SIG-M5 treated with dmso at 0.1 percent for 504 hours (cell line): ENCODE measurements at regions not wholly inside any gene's neighbourhood (a gene's known extent, or its start where the extent isn't known, plus 50 kb on each side); places are given as distances from the start of the nearest gene placed in this dataset.

Experiments used
- DNase-seq: peaks from one replicate; lab custom pipeline; 2025; ENCODE audit not compliant: unreplicated experiment; lab: John Stamatoyannopoulos, UW

DNA sequence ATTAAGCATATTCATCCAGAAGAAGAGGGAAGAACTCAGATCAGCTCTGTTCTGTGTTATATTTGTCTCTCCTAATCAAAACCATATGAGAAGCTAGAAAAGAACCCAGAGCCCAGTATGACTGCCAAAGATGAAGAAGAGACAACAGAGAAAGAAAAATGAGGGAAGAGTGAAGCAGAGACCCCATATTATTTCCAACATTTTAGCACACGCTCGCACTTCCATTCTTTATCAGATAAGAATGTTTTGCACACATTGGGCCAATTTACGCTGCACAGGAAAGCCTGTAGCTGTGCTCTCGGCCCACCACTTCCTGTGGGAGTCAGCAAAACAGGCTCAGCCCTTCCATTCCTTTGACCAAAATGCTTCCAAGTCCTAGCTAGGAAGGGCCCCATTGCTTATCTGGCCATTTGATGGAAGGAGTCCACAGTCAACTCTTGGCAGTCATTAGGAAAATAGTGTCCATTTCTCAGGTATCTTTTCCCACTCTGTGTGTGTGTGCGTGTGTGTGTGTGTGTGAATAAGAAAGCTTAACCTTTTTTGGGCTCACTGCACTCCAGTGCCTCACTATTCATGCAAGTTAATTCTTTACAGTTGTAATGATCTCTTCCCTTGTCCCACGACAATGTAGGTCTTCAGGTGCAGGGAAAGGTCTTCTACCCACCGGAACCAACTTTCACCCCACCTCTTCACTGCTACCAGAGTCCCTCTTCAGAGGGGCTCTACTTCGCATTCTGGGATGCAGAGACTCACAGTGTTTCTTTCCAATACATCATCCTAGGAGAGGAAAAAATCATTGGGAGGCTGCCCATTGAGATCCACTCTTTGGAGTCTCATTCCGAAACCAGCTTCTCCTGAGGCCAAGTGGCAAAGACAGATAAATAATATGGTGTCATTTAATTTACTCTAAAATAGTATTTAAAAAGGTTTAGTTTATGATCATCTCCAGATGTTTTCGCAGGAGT, 237.5 kb downstream of the COG6 start:
- no peak for DNase-seq

DNA sequence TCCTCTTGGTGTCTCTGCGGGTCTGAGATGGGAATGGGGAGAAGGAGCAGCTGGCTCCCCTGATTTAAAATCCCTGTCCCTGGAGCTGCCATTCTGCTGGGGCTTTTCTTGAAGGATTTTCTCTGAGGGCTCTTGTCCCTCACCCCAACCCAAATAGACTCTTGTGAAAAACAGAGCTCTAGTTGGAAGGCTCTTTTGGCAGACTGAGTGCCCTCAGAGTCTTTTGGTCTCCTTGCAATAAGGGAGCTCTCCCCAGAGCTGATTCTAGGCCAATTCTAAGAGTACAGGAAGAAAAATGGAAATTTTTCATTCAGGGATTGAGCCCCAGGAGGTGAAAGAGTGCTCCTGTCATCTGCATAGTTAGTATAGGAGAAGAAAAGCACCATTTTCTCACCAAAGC, 238.3 kb downstream of the COG6 start:
- DNase-seq = no peak

DNA sequence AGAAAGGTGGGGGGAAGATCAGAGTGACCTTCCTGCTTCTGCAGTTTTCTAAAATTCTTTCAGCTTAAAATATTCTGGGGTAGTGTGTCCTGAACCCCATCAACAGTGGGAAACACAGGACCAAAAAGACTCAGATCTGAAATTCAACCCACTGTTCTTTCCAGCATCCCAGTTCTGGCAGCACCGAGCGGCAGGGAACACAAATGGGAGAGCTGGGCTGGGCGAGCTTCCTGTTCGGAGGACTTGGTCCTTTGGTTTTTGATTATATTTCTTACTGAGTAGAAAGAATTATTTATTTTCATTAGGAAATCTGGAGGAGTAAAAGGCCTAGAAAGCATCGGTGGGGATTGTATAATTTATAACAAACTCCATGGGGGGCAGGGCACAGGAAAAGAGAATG, 239.1 kb downstream of the COG6 start:
- DNase-seq = no peak

DNA sequence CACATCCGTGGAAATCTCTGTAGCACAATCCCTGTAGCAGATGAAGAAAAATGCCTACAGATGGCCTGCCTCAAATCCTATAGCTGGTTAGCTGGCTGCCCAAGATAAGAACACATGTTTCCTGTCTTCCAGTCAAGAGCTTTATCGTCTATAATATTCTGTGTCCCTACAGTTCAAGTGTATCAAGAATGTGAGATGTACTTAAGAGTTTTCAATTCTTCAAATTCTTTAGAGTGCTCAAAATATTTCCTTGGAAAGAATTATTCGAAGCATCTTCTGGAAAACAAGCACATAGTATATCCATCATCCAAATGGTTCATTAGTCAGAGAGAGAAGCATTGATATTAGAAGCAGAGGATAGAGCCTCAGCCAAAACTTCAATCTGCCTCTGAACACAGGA, 239.8 kb downstream of the COG6 start:
- DNase-seq = no peak

DNA sequence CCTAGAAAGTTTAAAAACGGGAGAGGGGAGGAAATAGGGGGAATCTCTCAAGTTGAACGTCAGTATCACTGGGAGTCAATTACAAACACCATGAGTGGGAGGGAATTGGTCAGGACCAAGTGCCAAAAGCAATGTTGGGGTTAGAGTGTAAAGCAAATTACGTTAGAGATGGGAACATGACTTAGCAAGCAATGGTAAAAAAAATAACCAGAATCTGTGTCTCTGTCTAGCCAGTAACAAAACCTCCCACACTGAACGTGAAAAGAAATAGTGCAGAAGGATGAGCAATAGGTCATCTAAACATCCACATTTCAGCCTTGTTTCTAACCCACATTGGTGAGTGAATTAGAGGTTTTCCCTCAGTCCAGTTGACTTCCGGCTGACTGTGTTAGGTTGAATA, 242.2 kb downstream of the COG6 start:
- DNase-seq = no peak

DNA sequence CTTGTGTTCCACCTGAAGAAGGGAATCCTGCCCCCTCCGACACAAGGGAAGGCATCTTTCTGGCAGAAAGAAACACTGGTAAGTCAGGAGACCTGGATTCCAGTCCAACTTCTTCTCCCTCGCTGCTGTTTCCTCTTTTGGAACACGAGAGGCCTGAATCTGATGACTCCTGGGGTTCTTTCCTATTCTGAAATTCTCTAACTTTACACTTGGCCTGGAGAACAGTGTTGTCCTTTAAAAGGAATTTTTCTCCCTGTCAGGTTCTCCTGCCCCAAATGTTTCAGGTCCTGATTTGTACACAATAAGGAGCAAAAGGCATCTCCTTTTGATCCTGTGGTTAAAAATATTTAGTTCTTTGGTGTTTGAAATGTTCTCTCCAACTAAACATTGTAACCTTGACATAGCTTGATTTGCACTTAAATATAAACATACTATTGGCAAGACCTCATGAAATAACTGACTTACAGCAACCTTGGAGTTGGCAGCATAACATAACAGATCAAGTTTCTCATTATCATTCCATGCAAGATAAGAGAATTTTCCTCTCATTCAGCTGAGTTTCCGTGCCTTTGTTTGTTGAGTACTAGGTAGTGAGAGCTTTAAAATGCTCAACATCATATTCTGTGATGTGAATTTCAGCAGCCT, 244.8 kb downstream of the COG6 start:
- no peak for DNase-seq

DNA sequence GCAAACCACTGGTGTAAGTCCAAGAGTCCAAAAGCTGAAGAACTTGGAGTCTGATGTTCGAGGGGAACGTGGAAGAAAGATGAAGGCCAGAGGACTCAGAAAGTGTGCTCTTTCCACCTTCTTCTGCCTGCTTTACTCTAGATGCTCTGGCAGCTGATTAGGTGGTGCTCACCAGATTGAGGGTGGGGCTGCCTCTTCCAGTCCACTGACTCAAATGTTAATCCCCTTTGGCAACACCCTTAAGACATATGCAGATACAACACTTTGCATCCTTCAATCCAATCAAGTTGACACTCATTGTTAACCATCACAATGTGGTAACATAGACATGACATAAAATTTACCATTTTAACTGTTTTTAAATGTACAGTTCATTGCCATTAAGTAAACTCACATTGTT, 249.5 kb downstream of the COG6 start:
- DNase-seq = no peak

DNA sequence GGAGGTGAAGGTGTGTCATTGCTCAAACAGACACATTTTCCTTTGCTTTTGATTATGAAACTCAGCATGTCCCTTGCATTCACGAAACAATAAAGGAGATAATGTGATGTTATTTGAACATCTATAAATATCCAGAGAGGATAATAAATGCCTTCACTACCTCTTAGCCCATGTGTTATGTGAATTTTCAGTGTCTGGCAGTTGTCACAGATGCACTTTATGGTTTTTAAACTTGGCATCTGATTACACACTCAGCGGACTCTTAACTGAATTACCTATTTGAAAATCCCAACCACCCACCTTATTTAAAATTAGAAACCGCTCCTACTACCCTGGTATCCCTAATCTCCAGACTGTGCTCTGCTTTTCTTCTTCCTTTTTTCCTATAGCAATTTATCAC, 254.2 kb downstream of the COG6 start:
- no peak for DNase-seq

DNA sequence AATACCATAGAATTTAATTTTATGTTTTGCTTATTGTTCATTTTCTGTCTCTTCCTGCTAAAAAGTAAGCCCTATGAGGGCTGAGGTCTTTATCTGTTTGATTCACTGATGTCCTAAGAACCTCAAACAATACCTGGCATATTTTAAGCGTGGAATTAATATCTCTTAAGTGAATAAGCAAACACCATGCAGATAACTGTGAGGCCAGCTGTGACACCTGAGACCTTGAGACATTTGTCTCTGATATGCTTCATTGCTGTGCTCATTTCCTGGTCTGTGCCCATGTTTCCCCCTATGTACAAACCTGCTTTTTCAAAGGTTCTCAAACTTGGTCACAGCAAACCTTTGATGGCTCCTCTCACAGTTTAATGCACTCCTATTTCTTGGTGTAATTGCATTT, 254.6 kb downstream of the COG6 start:
- no peak for DNase-seq

DNA sequence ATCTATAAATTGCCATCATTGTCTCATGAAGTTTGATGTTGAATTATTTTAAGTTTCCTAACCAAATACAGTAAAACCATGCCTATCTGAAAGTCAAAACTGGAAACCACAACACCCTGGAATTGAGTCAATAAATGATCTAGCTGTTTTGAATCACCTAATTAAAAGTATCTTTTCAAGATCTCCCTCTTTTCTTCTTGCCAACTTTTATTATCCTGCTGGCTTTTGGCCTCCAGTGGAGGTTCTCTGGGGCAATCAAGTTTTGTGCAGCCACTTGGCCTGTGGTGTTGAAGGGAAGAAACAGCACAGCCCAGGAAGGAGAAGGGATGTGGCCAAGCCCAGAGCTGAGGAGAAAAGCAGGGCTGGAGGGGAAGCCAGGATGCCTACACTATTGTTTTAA, 255.4 kb downstream of the COG6 start:
- no peak for DNase-seq

DNA sequence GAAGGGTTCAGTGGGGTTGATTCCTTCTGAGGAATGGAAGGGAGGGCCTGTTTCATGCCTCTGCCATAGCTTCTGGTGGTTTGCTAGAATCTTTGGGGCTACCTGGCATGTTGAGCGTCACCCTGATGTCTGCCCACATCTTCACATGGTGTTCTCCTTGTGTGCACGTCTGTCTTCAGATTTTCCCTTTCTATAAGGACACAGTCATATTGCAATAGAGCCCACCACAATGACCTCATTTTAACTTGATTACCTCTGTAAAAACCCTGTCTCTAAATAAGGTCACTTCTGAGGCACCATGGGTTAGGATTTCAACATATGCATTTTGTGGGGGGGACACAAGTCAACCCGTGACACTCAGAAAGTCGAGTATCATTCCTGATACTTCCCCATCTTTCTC, 257.9 kb downstream of the COG6 start:
- no peak for DNase-seq

DNA sequence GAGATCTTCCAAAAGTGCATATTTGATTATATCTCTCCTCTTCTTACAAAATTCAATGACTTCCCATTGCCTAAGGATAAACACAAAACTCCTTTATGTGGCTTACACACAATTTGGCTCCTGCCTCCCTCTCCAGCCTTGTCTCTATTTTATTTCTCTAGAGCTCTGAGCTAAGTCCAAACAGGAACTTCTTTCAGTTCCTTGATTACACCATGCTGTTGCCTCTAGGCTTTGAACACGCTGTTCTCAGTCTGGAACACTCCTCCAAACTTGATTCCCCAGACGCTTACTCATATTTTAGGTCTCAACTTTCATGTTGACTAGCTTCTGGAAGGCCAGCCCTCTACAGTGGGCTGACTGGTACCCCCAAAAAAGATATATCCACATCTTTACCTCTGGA, 258.5 kb downstream of the COG6 start:
- no peak for DNase-seq

DNA sequence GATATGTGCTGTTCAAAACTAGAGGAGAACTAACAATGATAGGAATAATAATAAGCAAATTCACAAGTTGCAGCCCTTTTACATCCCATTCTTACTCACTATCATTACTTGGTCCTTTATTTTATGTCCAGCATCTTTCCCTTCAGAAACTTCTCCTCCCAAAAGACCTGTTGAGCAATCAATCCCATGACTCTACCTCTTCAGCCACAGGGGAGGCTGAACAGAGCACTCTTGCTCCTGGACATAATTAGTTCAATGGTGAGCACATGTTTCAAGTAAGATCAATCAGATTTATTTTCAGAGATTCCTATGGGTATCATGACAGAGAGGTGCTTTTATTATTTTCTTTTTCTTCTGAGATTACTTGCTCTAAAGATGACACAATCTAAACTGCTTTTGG, 260.0 kb downstream of the COG6 start:
- no peak for DNase-seq

DNA sequence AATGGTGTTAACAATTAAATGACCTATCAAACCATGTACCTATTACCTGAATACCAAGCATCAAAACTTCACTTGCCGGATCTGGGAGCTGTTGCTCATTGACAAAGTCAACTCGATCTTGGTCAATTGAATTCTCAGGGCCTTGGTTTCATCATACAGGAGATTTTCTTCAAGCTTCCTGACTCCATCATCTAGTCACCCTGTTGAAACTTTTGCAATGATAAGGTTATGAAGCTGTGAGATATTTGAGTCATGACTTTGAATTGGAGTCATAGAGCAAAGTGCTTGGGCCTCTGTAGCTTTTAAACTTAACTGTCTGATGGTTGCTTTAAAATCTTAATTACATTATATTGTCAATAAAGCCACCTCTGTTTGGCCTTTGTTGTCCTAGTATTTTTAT, 260.9 kb downstream of the COG6 start:
- DNase-seq = no peak

DNA sequence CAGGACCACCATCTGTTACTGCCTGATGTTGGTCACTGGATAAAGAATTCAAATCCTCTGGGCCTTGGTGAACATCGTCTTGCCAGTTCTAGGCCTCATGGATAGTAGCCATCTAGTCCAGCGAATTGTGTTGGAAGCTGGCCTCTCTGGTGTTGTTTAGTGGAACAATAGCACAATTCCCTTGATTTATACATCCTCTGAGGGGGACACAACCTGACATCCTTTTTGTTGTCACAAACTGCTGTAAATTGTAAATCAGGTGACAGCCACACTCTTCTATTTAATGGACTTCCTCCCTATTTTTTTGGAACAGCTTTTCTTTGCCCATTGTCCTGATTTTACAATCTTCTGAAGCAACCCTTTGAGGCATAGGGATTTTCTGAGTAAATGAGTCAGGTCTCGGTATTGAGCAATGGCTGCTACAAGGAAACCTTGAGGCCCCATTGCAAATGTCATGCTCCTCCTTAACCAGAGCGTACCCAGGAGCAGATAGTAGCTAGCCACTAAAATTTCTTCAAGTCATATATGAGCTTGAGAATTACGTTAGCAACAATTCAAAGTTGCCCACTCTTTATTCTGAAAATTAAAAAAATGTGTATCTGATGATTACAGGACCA, 263.3 kb downstream of the COG6 start:
- peak; percentile 7 for DNase-seq

DNA sequence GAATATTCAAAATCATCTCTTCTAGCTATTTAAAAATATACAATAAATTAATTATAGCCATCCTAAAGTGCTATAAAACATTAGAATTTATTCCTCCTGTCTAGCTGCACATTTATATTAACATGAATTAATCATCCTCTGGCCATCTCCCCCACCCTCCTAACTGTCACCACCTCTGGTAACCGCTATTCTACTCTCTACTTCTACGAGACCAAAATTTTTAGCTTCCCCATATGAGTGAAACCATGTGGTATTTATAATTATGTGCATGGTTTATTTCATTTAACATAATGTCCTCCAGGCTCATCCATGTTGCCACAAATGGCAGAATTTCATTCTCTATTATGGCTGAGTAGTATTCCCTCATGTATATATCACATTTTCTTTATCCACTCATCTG, 265.2 kb downstream of the COG6 start:
- DNase-seq = no peak

DNA sequence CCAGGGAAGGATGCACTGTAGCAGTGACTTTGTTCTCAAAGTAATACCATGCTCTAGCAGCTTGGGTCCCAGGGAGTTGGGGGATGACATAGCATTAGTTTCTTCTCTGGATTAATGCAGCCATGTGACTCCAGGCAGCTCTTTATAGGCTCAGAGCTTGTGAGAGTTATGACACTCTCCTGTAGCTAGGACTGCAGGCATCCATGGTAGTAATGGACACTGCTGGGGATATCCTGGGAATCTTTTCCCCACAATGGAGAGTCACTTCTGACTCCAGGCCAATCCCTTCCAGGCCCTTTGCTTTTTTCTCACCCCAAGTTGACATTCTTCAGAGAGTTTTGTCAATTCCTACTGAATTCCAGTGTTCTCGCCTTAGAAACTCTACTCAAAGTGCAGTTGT, 270.9 kb downstream of the COG6 start:
- DNase-seq = no peak

DNA sequence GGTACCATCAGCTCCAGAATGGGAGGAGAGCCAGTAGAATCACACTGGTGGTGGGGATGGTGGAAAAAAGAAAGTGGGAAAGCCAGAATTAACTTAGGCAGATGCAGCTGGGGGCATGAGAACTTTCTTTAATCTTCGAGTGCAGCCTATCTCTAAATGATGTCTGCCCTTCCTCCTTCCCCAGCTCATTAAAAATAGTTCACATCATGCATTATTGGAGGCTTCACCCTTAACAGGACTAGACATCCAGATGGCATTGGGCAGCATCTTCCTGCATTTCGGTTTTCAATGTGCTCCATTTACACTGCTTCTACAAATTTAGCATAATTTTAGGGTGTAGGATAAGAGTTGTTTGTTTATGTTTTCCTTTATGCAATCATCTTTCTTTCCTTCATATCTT, 272.8 kb downstream of the COG6 start:
- no peak for DNase-seq

DNA sequence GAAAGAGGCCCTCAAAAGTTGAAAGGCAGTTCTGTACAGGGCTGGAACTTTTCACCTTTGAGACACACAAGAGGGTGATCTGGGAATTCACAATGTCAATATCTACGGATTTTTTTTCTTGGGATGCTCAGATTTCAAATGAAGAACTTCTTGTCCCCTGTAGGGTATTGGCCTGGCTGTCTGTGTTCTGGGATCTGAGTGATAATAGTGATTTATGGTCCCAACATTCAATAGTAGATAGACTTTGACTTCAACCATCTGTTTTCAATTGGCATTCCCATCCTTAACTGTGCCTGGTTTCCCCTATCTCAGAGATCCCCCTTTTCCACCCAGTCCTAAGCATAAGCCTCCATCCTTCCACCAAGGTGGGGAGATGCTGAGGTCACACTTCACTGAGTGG, 274.1 kb downstream of the COG6 start:
- no peak for DNase-seq

DNA sequence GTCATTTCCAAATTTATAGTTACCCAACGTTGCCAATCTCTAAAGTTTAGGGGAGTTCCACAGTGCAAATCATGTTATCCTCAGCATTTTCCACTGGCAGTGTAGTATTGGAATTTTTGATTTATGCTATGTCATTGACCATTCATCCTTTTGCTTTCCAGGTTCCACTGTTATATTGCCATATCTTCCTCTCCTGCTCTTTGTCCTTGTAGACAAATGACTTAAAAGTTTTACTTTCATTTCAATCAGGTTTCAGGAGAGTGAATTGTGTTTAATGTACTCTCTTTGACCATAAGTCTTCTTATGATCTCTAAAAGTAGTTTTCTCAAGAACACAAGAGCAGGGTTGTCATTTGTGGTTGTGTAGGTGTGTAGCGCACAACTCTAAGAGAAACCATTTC, 274.6 kb downstream of the COG6 start:
- DNase-seq = no peak

DNA sequence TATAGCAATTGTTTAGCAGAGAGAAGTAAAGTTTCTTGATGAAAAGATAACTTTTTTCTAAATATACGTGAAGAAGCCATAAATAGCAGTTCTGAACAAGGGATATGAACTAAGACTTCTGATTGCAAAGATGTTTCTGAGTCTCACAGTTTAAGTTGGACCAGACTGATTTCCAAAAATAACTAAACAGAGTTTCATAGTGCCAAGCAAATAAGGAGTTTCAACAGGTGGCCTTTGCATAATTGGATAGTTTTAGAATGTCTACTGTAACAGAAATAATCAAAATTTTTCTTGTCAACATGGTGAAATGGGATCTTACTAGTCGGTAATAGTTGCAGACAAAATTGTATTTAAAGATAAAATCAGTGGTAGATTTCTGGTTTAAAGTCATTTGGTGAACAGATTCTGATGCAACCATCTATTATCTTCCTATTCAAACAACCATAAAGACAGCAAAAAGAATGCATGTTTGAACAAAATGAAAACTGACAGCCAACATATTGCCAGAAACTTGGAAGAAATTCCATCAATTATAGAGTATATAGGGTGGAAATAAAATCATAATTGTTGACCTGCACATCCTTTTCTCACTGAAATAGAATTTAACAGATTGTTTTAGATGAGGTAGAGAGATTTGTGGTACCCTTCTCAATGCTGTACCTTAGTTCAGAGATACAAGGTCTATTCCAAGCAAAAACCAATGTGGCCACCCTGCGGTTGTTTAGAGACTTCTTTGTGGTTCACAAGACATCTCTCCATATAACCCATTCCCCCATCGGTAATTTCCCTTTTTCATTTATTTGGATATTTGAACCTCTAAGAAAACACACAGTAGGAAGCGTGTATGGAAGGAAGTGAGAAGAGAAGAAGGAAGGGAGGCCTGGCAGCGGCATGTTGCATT, 275.3 kb downstream of the COG6 start:
- DNase-seq = no peak
